Lower lobe of right lung (tissue), 2 donors: ENCODE measurements at regions not wholly inside any gene's neighbourhood (a gene's known extent, or its start where the extent isn't known, plus 50 kb on each side); places are given as distances from the start of the nearest gene placed in this dataset.

Source experiments
- ATAC-seq, 2 donors: fragments of 200-7000 bp; cut with Tn5 transposase; one replicate each; pipeline ENCODE4 v1.9.1; 2020 to 2022; ENCODE audit warnings: mild to moderate bottlenecking in 2 of 2, moderate library complexity in 2 of 2
- DNase-seq: peaks from one replicate; pipeline ENCODE4 v3.0.0-alpha.2; 2020
- H3K27ac ChIP-seq: fragments of 200-600 bp; one replicate; pipeline ENCODE4 v1.8.0; 2022
- H3K27me3 ChIP-seq: fragments of 200-600 bp; one replicate; pipeline ENCODE4 v1.8.0; 2022; ENCODE audit warnings: low read depth
- H3K36me3 ChIP-seq: fragments of 200-600 bp; one replicate; pipeline ENCODE4 v1.8.0; 2022; ENCODE audit warnings: mild to moderate bottlenecking
- H3K4me1 ChIP-seq: fragments of 200-600 bp; one replicate; pipeline ENCODE4 v1.8.0; 2022
- H3K4me3 ChIP-seq: fragments of 200-600 bp; one replicate; pipeline ENCODE4 v1.8.0; 2022; ENCODE audit warnings: mild to moderate bottlenecking
- H3K9me3 ChIP-seq: fragments of 200-600 bp; one replicate; pipeline ENCODE4 v1.8.0; 2022
- intact Hi-C: fragments of 100-400 bp; cut with DNase I; formaldehyde crosslinking; loops from one replicate; pipeline ENCODE4 v1.11.0; 2022
- TF ChIP-seq, protein P1 (sequence below): fragments of 200-600 bp; IDR thresholded peaks from one replicate; pipeline ENCODE4 v1.8.0; 2022; ENCODE audit warnings: antibody characterized with exemption, mild to moderate bottlenecking
- donor health status: DM: no; HTN: yes; CAD: no; lungs with severe emphysema.

DNA sequence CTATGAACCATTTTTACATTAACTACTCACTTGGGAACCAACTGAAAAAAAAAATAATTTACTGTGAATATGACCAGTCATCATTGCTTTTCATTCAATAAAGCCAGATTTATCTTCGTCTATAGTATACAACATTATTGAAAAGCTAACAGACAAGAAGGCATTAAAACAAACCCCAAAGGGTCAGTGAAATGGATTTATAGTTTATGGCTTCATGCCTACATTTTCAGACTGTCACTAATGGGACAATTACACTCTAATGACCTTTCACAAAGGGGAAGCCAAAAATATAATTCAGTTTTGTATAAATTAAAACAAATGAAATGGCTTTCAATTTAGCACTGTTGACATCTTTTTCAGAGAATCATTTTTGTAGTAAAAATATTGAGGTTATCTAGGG is 169.1 kb downstream of the DSEL start:
- DNase-seq (no peak), ATAC-seq (no peak)
- Histone ChIP-seq H3K4me3 (no peak overlapping the region), H3K27me3 (no peaks in the 10 kb centered on the region), H3K4me1 (no peaks in the 10 kb centered on the region), H3K36me3 (no peaks in the 10 kb centered on the region), H3K9me3 (no peaks in the 10 kb centered on the region), H3K27ac (no peak overlapping the region)
- intact Hi-C loops = no loop called here
- TF ChIP-seq, protein P1, sequence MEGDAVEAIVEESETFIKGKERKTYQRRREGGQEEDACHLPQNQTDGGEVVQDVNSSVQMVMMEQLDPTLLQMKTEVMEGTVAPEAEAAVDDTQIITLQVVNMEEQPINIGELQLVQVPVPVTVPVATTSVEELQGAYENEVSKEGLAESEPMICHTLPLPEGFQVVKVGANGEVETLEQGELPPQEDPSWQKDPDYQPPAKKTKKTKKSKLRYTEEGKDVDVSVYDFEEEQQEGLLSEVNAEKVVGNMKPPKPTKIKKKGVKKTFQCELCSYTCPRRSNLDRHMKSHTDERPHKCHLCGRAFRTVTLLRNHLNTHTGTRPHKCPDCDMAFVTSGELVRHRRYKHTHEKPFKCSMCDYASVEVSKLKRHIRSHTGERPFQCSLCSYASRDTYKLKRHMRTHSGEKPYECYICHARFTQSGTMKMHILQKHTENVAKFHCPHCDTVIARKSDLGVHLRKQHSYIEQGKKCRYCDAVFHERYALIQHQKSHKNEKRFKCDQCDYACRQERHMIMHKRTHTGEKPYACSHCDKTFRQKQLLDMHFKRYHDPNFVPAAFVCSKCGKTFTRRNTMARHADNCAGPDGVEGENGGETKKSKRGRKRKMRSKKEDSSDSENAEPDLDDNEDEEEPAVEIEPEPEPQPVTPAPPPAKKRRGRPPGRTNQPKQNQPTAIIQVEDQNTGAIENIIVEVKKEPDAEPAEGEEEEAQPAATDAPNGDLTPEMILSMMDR = no peak

DNA sequence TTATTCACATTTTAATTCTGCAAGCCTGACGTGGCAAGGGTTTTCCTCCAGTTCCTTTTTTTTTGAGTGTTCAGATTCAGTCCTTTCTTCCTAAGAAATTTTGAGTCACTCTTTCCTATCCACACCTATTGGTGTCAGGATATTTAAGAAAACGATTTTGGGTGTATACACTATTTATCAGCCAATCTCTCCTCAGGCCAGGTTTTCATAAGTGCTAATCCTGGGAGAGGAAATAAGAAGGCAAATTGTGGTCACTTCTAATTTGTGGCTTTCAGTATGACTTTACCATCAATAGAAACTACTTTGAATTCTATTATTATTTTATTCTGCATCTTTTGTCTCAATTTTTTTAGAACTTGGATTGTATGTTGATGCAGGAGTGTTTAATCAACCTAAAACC is 174.4 kb downstream of the DSEL start:
- Histone ChIP-seq H3K4me1 (no peaks in the 10 kb centered on the region), H3K4me3 (no peak overlapping the region), H3K27me3 (no peaks in the 10 kb centered on the region), H3K27ac (no peak overlapping the region), H3K9me3 (peaks cover 3% of the 10 kb centered on the region), H3K36me3 (no peaks in the 10 kb centered on the region)
- DNase-seq = no peak
- ATAC-seq = no peak
- TF ChIP-seq, protein P1 = no peak
- intact Hi-C loops = no loop called here

- ATAC-seq = no peak
- Histone ChIP-seq H3K27ac (no peak overlapping the region), H3K36me3 (no peaks in the 10 kb centered on the region), H3K9me3 (peaks cover 3% of the 10 kb centered on the region), H3K4me3 (no peak overlapping the region), H3K27me3 (no peaks in the 10 kb centered on the region), H3K4me1 (no peaks in the 10 kb centered on the region)
- DNase-seq = no peak
- TF ChIP-seq, protein P1 = no peak
- intact Hi-C loops = no loop called here
Measured at GRCh38 chr18:67337696-67338095, 178.8 kb downstream of the DSEL start.

DNA sequence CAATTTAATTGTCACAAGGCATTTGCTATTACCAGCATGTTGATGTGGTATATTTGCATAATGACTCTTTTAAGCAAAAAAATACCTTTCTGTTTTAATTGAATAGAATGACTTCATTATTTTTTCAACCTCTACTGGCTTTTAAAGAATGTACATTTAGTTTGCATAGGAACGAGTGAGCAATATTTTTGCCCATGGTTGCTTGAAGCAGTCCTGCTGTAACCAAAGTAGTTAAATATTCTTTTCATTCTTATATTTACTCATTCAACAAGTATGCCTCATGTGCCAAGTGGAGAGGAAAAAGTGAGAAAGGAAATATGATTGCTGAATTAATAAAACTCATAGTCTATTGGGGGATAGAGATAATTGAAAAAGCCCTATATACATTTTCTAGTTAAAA is 184.7 kb downstream of the DSEL start:
- Histone ChIP-seq H3K36me3 (no peaks in the 10 kb centered on the region), H3K4me1 (no peaks in the 10 kb centered on the region), H3K9me3 (no peaks in the 10 kb centered on the region), H3K27ac (no peak overlapping the region), H3K27me3 (no peaks in the 10 kb centered on the region), H3K4me3 (no peak overlapping the region)
- DNase-seq (no peak), ATAC-seq (no peak)
- intact Hi-C loops = no loop called here
- TF ChIP-seq, protein P1 = no peak

DNA sequence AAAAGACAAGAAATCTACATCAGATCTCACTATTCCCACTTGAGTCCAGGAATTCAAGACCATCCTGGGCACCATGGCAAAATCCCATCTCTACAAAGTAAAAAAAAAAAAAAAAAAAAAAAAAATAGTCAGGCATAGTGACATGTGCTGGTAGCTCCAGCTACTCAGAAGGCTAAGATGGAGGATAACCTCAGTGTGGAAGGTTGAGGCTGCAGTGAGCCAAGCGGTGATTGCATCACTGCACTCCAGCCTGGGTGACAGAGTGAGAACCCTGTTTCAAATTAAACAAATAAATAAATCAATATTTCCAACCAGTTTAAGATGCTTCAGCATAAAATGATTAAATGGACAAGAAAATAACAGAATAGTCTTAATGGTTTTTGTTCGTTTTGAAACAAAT is 197.4 kb downstream of the DSEL start:
- TF ChIP-seq, protein P1 = no peak
- no peaks in the 10 kb centered on the region for H3K4me1 ChIP-seq
- ATAC-seq (no peak), DNase-seq (no peak)
- H3K36me3 ChIP-seq = no peaks in the 10 kb centered on the region
- H3K9me3 ChIP-seq = peaks cover 4% of the 10 kb centered on the region
- intact Hi-C loops = no loop called here
- no peak overlapping the region for H3K27ac ChIP-seq
- no peak overlapping the region for H3K4me3 ChIP-seq
- H3K27me3 ChIP-seq = no peaks in the 10 kb centered on the region

DNA sequence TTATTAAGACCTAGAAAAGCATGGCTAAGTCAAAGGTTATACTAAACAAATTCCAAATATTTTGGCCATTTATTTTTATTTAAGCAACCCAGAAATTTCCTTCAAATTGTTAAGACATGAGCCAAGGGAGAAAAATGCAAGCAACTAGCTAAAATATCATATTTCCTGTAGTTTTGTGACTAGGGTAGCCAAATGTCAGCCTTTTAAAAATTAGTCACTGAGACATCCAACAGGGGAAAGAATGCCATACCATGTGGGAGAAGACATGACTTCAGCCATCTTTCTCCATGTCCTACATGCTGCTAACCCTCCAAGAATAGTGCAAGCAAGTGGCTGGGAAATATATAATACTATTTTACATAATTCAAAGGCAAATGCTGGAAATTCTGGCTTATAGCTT is 197.9 kb downstream of the DSEL start:
- no peak for DNase-seq
- ATAC-seq = no peak
- Histone ChIP-seq H3K27me3 (no peaks in the 10 kb centered on the region), H3K4me1 (no peaks in the 10 kb centered on the region), H3K9me3 (peaks cover 4% of the 10 kb centered on the region), H3K27ac (no peak overlapping the region), H3K36me3 (no peaks in the 10 kb centered on the region), H3K4me3 (no peak overlapping the region)
- intact Hi-C loops = no loop called here
- TF ChIP-seq, protein P1 = no peak
